RWPE1 (cell line): ENCODE measurements at regions not wholly inside any gene's neighbourhood (a gene's known extent, or its start where the extent isn't known, plus 50 kb on each side); places are given as distances from the start of the nearest gene placed in this dataset.
A peak's percentile ranks its signal among the peaks of the same experiment; 100 is the strongest.

ENCODE experiments used
- CTCF ChIA-PET: fragments of 350-600 bp; sonication (Branson Sonifier 250); formaldehyde crosslinking; extraction: SDS; loops from one replicate; lab custom pipeline; 2021; lab: Yijun Ruan, JAX
- POLR2A ChIA-PET: fragments of 400-600 bp; formaldehyde crosslinking; extraction: SDS; loops from one replicate; lab custom pipeline; 2020; ENCODE audit warnings: antibody characterized with exemption; ENCODE audit not compliant: low non-redundant PET; lab: Yijun Ruan, JAX
- DNase-seq: peaks from one replicate; pipeline ENCODE4 v3.0.0; 2012; ENCODE audit warnings: low spot score
- H3K27ac ChIP-seq: fragments of 450-650 bp; 2 replicates; pipeline ENCODE4 v1.5.1; 2017
- CTCF ChIP-seq: fragments of 450-650 bp; conservative IDR thresholded peaks from 2 replicates; pipeline ENCODE4 v1.5.1; 2017; ENCODE audit warnings: low read depth, mild to moderate bottlenecking

- DNase-seq: no peak
- ChIA-PET CTCF (no interaction called here), POLR2A (no interaction called here)
- TF ChIP-seq CTCF: no peak
- H3K27ac ChIP-seq: no peak overlapping the region
Measured at GRCh38 chr21:31476263-31477022, 132.4 kb upstream of the TIAM1 start.

DNA sequence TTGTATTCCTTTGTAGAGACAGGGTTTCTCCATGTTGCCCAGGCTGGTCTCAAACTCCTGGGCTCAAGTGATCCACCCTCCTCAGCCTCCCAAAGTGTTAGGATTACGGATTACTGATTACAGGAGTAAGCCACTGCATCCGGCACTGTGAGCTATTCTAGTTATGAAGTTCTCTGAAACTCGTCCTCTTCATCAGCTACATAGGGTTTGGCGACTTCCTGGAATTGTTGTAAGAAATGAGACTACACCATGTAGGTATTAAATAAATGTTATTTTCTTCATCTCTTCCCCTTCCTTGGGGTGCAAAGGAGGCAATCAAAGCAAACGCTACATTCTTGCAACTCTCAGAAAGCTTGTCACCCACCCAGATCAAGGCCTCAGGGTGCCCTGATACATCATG lies 131.2 kb upstream of the TIAM1 start:
- ChIA-PET POLR2A (no interaction called here), CTCF (interaction anchor here (0.7 kb wide), 1 partner anchor 773 kb away, joined by 4 read pairs; no protein-coding TSS in a partner anchor)
- H3K27ac ChIP-seq: no peak overlapping the region
- no peak for TF ChIP-seq CTCF
- DNase-seq: no peak

DNA sequence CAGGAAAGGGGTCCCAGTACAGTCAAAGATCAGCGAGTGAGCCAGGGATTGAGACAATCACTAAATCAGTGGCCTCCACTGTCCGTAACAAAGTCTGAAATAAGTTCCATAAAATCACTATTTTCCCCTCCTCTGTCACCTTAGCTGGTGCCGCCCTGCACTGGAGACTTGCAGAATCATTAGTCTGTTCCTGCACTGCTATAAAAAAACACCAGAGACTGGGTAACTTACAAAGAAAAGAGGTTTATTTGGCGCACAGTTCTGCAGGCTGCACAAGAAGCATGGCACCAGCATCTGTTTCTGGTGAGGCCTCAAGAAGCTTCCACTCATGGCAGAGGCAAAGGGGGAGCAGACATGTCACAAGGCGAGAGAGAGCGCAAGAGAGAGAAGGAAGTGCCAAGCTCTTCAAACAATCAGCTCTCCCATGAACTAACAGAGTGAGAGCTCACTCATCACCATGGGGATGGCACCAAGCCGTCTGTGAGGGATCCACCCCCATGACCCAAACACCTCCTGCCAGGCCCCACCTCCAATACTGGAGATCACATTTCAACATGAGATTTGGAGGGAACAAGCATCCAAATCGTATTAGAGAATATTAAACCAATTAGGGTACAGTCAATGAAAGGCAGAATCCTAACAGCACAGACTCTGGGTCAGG lies 129.8 kb upstream of the TIAM1 start:
- ChIA-PET POLR2A (no interaction called here), CTCF (no interaction called here)
- no peak overlapping the region for H3K27ac ChIP-seq
- peak; percentile 14 for DNase-seq
- no peak for TF ChIP-seq CTCF

DNA sequence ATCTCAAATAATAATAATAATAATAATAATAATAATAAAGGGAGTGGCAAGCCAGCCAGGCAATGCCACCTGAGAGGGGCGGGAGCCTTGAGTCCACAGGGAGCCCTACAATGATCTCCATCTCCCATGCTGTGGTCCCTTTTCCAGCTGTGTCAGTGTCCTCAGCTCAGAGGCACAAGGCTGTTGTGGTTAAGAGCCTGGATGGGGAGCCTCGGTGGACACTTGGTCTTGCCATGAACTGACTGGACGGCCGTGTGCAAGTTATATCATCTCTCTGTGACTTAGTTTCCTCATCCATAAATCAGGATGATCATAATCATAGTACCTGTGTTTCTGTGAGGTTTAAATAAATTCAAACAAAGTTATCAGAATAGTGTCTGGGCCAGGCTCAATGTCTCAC lies 127.8 kb upstream of the TIAM1 start:
- CTCF ChIA-PET: no interaction called here
- POLR2A ChIA-PET: no interaction called here
- no peak for DNase-seq
- no peak for TF ChIP-seq CTCF
- H3K27ac ChIP-seq: no peak overlapping the region

DNA sequence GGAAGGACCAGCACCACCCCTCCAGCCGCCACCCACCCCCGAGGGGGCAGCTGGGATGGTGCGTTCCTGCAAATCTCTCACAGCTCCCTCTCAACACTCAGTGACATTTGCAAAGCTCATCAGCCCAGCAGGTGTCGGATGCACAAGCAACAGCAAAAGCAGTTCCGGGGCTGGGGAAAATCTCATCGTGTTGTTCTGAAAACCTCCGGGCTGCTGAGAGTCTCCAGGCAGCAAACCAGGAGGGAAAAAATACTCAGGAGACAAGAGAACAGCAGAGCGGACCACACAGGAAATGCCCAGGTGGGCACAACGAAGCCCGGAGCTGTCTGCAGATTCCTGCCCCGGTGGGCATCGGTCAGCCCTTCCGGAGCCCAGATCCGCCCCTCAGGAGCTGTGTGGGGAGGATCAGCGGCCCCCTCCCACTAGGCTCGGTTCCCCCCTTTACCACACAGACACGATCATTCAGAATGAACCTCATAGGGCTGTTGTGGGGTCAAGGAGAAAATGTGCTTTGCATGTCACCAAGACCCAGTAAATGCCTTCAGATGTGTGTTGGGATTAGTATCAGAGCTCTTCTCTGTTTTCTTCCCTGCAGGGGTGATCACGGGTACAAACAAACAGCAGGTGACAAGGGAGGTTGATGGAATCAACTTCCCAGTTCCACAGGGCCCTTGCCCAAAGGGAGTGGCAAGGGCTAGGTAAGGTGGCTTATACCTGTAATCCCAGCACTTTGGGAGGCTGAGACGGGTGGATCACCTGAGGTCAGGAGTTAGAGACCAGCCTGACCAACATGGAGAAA lies 127.0 kb upstream of the TIAM1 start:
- H3K27ac ChIP-seq: no peak overlapping the region
- DNase-seq: no peak
- ChIA-PET CTCF (interaction anchor here (0.7 kb wide), 1 partner anchor 1386 kb away, joined by 3 read pairs; no protein-coding TSS in a partner anchor), POLR2A (no interaction called here)
- no peak for TF ChIP-seq CTCF

GRCh38 chr21:31460980-31461379 lies 116.9 kb upstream of the TIAM1 start:
- no peak overlapping the region for H3K27ac ChIP-seq
- ChIA-PET CTCF (interaction anchor here (0.5 kb wide), 1 partner anchor 1073 kb away, joined by 3 read pairs; no protein-coding TSS in a partner anchor), POLR2A (no interaction called here)
- TF ChIP-seq CTCF: no peak
- no peak for DNase-seq
